Activated CD8-positive, alpha-beta memory T cell treated with anti-CD3 and anti-CD28 coated beads, Interleukin-2, amount 10 ng/mL, durations not matched to agents 7 days and 5 days (primary cell): ENCODE measurements at regions not wholly inside any gene's neighbourhood (a gene's known extent, or its start where the extent isn't known, plus 50 kb on each side); places are given as distances from the start of the nearest gene placed in this dataset.
"Not testable (repeated sequence)": the region's sequence is repeated elsewhere in the genome, so short reads cannot be mapped to it uniquely, and the experiment has no call there.

ENCODE experiments used
- ATAC-seq: fragments of 150-1000 bp; cut with Tn5 transposase; one replicate; pipeline ENCODE4 v1.10.0; 2021; ENCODE audit warnings: moderate library complexity
- CTCF ChIA-PET: fragments of 350-600 bp; sonication (Branson Sonifier 250); formaldehyde crosslinking; loops from one replicate; lab custom pipeline; 2021; ENCODE audit warnings: antibody characterized with exemption; lab: Charles Lee
- DNase-seq: peaks from one replicate; pipeline ENCODE4 v3.0.0-alpha.2; 2020
- H3K27ac Mint-ChIP-seq: one replicate; pipeline ENCODE4 v1.8.0; 2021; ENCODE audit warnings: mild to moderate bottlenecking, mixed read lengths
- H3K27me3 Mint-ChIP-seq: one replicate; pipeline ENCODE4 v1.8.0; 2021; ENCODE audit warnings: mixed read lengths
- H3K36me3 Mint-ChIP-seq: one replicate; pipeline ENCODE4 v1.8.0; 2021; ENCODE audit warnings: mild to moderate bottlenecking, mixed read lengths
- H3K4me1 Mint-ChIP-seq: one replicate; pipeline ENCODE4 v1.8.0; 2021; ENCODE audit warnings: mixed read lengths
- H3K4me3 Mint-ChIP-seq: one replicate; pipeline ENCODE4 v1.8.0; 2021; ENCODE audit warnings: mild to moderate bottlenecking, moderate library complexity, mixed read lengths
- H3K9me3 Mint-ChIP-seq: one replicate; pipeline ENCODE4 v1.8.0; 2022; ENCODE audit warnings: low read depth, mixed read lengths

DNA sequence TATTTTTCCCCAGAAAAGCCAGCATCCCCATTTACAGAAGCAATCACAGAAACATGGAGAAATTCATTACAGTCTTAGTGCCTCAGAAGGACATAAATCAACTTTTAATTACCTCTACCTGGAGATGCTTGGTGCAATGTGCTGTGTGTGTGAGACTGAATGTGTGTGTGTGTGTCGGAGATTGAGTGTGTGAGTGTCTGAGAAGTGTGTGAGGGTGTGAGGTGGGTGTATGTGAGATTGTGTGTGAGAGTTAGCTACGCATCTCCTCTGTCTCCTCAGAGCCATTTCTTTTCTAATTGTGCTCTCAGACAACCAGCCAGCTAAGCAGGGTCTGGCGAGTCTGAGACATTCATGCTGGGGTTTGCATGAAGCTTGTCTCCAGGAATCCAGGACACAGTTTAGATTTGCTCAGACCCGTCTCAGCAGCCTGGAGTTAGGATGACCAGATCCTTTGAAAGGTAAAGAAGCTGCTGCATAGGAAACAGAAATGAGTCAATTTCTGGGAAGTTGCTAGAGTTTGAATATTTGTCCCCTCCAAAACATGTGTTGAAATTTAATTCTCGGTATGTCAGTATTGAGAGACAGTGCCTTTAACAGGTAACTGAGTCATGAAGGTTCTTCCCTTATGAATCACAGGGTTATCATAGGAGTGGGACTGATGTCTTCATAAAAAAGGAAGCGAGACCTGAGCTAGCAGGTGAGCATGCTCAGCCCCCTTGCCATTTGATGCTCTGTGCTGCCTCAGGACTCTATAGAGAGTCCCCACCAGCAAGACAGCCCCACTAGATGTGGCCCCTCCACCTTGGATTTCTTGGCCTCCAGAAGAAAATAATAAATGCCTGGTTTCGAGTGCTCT is 199.0 kb upstream of the PLGLB2 start:
- H3K4me3 Mint-ChIP-seq, CTCF ChIA-PET, H3K9me3 Mint-ChIP-seq, DNase-seq, H3K36me3 Mint-ChIP-seq, H3K4me1 Mint-ChIP-seq, H3K27me3 Mint-ChIP-seq: not testable (repeated sequence)
- peak overlapping the region; percentile 59 for H3K27ac Mint-ChIP-seq
- peak; percentile 53 for ATAC-seq

DNA sequence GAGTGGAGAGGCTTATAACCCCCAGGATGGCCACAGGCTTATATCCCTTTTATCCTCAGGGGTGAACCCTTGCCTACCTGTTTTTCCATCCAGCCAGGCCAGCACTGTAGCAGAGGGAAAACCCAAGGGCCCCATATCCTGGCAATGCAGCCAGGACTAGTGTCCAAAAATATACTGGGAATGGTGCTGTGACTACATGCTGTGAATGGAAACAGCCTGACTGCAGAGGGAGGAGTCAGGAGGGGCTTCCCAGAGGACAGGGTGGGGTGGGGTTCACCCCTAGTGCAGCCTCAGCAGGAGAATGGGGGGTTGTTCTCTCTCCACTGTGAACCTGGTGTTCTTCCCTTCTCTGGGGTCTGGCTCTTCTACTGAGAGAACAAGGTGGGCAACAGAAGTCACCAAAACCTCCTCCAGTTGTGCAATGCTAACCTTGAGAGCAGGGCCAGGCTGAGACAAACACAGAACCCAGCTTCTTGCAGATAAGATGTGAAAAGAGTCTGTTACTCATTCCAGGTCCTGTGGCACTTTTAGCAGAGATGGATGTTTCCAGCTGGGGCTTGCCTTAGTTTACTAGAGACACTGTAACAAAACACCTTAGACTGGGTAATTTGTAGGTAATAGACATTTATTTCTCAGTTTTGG is 198.2 kb upstream of the PLGLB2 start:
- H3K27ac Mint-ChIP-seq, H3K9me3 Mint-ChIP-seq, H3K36me3 Mint-ChIP-seq, H3K4me1 Mint-ChIP-seq, ATAC-seq, CTCF ChIA-PET, H3K4me3 Mint-ChIP-seq, DNase-seq, H3K27me3 Mint-ChIP-seq: not testable (repeated sequence)

DNA sequence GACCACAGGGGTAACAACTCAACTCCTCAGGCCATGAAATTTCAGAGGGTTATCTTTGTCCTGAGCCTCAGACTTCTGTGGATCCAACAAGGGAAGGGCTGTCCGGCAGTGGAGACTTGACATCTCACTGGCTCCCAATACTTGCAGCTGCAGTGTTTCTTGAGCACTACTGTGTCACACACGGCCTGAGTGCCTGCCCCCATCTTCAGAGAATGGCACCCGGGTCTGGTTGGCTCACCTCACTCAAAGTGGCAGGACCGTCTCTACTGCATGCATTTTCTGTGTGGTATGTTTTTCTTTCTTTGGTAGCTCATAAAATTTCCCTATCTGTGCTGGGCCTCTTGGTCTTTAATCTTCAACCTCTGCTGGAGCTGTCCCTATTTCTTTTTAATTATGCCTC is 193.2 kb upstream of the PLGLB2 start:
- H3K36me3 Mint-ChIP-seq, DNase-seq, H3K27ac Mint-ChIP-seq, H3K4me1 Mint-ChIP-seq, H3K4me3 Mint-ChIP-seq, CTCF ChIA-PET, H3K9me3 Mint-ChIP-seq, ATAC-seq, H3K27me3 Mint-ChIP-seq: not testable (repeated sequence)

- H3K9me3 Mint-ChIP-seq, ATAC-seq, H3K4me1 Mint-ChIP-seq, DNase-seq, H3K27me3 Mint-ChIP-seq, H3K4me3 Mint-ChIP-seq, CTCF ChIA-PET, H3K27ac Mint-ChIP-seq, H3K36me3 Mint-ChIP-seq: not testable (repeated sequence)
Observed at GRCh38 chr2:87555082-87555481, 192.8 kb upstream of the PLGLB2 start.

DNA sequence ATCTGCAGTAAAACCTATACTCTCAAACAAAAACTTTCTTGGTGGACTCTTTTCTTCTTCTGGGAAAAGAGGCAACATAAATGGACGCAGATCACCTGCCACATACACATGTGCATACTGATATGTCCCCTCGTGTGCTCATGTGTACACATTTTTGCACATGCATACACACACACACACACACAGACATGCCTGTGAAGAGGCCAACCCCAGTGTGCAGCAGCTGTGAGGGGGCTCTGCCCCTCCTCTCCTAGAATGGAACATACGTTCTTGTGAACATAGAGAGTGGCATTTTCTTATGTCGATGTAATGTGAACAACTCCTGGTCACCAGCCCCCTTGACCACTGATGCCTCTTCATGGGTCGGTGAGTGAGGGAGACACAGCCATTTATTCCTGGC is 188.9 kb upstream of the PLGLB2 start:
- H3K9me3 Mint-ChIP-seq, CTCF ChIA-PET, DNase-seq, H3K4me3 Mint-ChIP-seq, H3K27ac Mint-ChIP-seq, H3K36me3 Mint-ChIP-seq, ATAC-seq, H3K4me1 Mint-ChIP-seq, H3K27me3 Mint-ChIP-seq: not testable (repeated sequence)

GRCh38 chr2:87559735-87560134 is 188.2 kb upstream of the PLGLB2 start:
- CTCF ChIA-PET, H3K4me1 Mint-ChIP-seq, H3K27ac Mint-ChIP-seq, H3K4me3 Mint-ChIP-seq, ATAC-seq, DNase-seq, H3K36me3 Mint-ChIP-seq, H3K27me3 Mint-ChIP-seq, H3K9me3 Mint-ChIP-seq: not testable (repeated sequence)

GRCh38 chr2:87565116-87565515 is 182.8 kb upstream of the PLGLB2 start:
- H3K4me3 Mint-ChIP-seq, H3K27ac Mint-ChIP-seq, H3K9me3 Mint-ChIP-seq, H3K36me3 Mint-ChIP-seq, CTCF ChIA-PET, DNase-seq, H3K27me3 Mint-ChIP-seq, ATAC-seq, H3K4me1 Mint-ChIP-seq: not testable (repeated sequence)

GRCh38 chr2:87566531-87566930 is 181.4 kb upstream of the PLGLB2 start:
- CTCF ChIA-PET, DNase-seq, H3K4me3 Mint-ChIP-seq, H3K4me1 Mint-ChIP-seq, H3K36me3 Mint-ChIP-seq, H3K9me3 Mint-ChIP-seq, ATAC-seq, H3K27ac Mint-ChIP-seq, H3K27me3 Mint-ChIP-seq: not testable (repeated sequence)

DNA sequence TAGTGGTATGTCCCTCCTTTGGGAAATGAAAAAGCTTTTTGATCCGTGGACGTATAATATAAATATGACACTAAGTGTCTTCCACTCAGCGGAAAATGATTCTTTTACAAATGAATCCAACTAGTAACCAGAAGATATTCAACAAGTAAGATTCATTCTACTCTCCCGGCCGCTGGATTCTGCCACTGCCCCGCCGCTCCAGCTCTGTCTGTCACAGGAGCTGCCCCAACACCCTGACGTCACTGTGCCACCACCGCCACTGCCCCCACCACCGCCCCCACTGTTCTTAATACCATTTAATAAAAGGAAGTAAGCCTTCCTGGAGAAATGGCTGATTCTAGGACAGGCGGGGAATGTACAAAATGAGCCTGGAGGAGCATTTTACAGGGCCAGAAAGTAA is 180.8 kb upstream of the PLGLB2 start:
- H3K36me3 Mint-ChIP-seq, H3K27ac Mint-ChIP-seq, H3K27me3 Mint-ChIP-seq, H3K9me3 Mint-ChIP-seq, H3K4me1 Mint-ChIP-seq, H3K4me3 Mint-ChIP-seq, CTCF ChIA-PET, ATAC-seq, DNase-seq: not testable (repeated sequence)

- H3K9me3 Mint-ChIP-seq, H3K4me3 Mint-ChIP-seq, H3K27me3 Mint-ChIP-seq, DNase-seq, H3K36me3 Mint-ChIP-seq, H3K4me1 Mint-ChIP-seq, CTCF ChIA-PET, ATAC-seq, H3K27ac Mint-ChIP-seq: not testable (repeated sequence)
Observed at GRCh38 chr2:87567912-87568311, 180.0 kb upstream of the PLGLB2 start.

DNA sequence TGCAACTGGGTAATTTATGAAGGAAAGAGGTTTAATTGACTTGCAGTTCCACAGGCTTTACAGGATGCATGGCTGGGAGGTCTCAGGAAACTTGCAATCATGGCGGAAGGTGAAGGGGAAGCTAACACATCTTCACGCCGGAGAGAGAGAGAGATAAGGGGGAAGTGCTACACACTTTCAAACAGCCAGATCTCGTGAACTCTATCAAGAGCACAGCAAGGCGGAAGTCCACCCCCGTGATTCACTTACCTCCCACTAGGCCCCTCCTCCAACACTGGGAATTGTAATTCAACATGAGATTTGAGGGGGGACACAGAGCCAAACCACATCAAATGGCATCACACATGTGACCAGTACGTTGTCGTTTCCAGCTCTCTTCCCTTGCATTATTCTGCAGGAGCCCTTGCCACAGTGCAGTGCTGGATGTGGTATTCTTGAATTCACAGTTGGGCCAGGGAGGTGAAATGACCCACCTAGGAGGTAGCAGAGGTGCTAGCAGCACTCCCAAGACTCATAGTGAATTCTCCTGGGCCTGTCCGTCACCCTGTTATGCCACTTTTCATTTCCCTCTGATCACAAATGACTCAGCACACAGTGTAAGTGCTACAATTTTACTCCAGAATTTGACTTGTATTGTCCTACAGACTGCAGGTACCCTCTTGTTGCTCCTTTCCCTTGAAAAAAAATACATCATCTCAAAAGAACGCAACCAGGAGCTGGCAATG is 179.2 kb upstream of the PLGLB2 start:
- CTCF ChIA-PET, ATAC-seq, H3K9me3 Mint-ChIP-seq, H3K4me3 Mint-ChIP-seq, H3K4me1 Mint-ChIP-seq, H3K27me3 Mint-ChIP-seq, H3K36me3 Mint-ChIP-seq, DNase-seq, H3K27ac Mint-ChIP-seq: not testable (repeated sequence)

DNA sequence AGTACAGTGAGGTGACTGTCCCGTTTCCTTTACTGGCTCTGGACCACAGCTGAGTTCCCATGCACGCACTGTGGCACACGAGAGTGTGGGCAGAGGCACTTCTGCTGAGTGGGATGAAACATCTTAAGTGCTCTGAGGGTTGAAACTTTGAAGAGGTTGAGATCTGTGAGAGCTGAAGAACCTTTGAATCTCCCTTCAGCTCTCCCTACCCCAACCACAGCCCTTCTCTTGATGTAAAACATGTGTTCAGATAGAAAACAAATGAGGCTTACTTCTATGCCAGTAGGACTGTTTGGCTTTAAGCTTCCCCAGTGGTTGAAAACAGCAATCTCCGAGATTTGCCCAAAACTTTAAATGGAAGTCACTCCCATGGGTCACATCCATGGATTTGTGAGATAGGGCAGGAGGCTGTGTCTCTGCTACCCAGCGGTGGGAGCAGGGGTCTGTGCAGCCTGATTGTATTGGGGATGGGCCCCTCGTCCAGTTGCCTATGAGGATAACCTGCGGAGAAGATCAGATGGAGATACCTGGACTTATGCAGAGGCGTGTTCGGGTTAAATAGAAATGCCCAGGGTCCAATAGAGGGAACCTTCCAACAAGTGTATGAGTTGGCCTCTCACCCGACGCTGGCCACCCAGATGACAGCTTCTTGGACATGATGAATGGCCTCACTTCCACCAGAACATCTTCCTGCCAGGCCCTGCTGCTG is 178.0 kb upstream of the PLGLB2 start:
- H3K27ac Mint-ChIP-seq, H3K36me3 Mint-ChIP-seq, H3K27me3 Mint-ChIP-seq, CTCF ChIA-PET, H3K4me1 Mint-ChIP-seq, DNase-seq, ATAC-seq, H3K9me3 Mint-ChIP-seq, H3K4me3 Mint-ChIP-seq: not testable (repeated sequence)

GRCh38 chr2:87571889-87572465 is 175.9 kb upstream of the PLGLB2 start:
- H3K36me3 Mint-ChIP-seq, H3K27me3 Mint-ChIP-seq: not testable (repeated sequence)

More at GRCh38 chr2:87571889-87572465, 175.9 kb upstream of the PLGLB2 start:
- H3K27ac Mint-ChIP-seq, DNase-seq, H3K9me3 Mint-ChIP-seq, H3K4me1 Mint-ChIP-seq, CTCF ChIA-PET, ATAC-seq, H3K4me3 Mint-ChIP-seq: not testable (repeated sequence)
